Neural progenitor cell (in vitro differentiated cells): ENCODE measurements at regions not wholly inside any gene's neighbourhood (a gene's known extent, or its start where the extent isn't known, plus 50 kb on each side); places are given as distances from the start of the nearest gene placed in this dataset.

Source experiments
- DNase-seq: peaks from one replicate; pipeline ENCODE4 v3.0.0-alpha.2; 2016; ENCODE audit warnings: low spot score
- H2AFZ ChIP-seq: fragments of 200-600 bp; sonication (generic); replicated peaks from 2 replicates; pipeline ENCODE4 v1.6.1; 2016; ENCODE audit warnings: antibody characterized with exemption
- H3F3A ChIP-seq: fragments of 200-600 bp; sonication (generic); 2 replicates; pipeline ENCODE4 v1.6.1; 2016; ENCODE audit warnings: antibody characterized with exemption, low read depth
- H3K27ac ChIP-seq: fragments of 200-600 bp; sonication (generic); 2 replicates; pipeline ENCODE4 v1.5.1; 2016; ENCODE audit warnings: mild to moderate bottlenecking
- H3K27me3 ChIP-seq: fragments of 200-600 bp; sonication (generic); 2 replicates; pipeline ENCODE4 v1.6.1; 2016; ENCODE audit warnings: mild to moderate bottlenecking, moderate library complexity
- H3K36me3 ChIP-seq: fragments of 200-600 bp; sonication (generic); 2 replicates; pipeline ENCODE4 v1.5.1; 2016
- H3K4me1 ChIP-seq: fragments of 200-600 bp; sonication (generic); 2 replicates; pipeline ENCODE4 v1.6.1; 2016; ENCODE audit warnings: mixed run types
- H3K4me2 ChIP-seq: fragments of 200-600 bp; sonication (generic); 2 replicates; pipeline ENCODE4 v1.6.1; 2016
- H3K4me3 ChIP-seq: fragments of 200-600 bp; sonication (generic); 2 replicates; pipeline ENCODE4 v1.5.1; 2016
- H3K79me2 ChIP-seq: fragments of 200-600 bp; sonication (generic); 2 replicates; pipeline ENCODE4 v1.6.1; 2016; ENCODE audit warnings: low read depth
- H3K9ac ChIP-seq: fragments of 200-600 bp; sonication (generic); 2 replicates; pipeline ENCODE4 v1.6.1; 2016
- H3K9me3 ChIP-seq: fragments of 200-600 bp; sonication (generic); 2 replicates; pipeline ENCODE4 v1.5.1; 2016; ENCODE audit warnings: low read depth
- H4K20me1 ChIP-seq: fragments of 200-600 bp; sonication (generic); 2 replicates; pipeline ENCODE4 v1.6.1; 2016; ENCODE audit warnings: low read depth
- H3K27ac Mint-ChIP-seq: 3 replicates; pipeline ENCODE4 v1.8.0; 2021; ENCODE audit warnings: mixed read lengths
- H3K27me3 Mint-ChIP-seq: 2 replicates; pipeline ENCODE4 v1.8.0; 2022; ENCODE audit warnings: low read depth, mild to moderate bottlenecking, inconsistent platforms, moderate library complexity, mixed read lengths; ENCODE audit not compliant: insufficient read depth
- H3K36me3 Mint-ChIP-seq: 3 replicates; pipeline ENCODE4 v1.8.0; 2021; ENCODE audit warnings: mixed read lengths
- H3K4me1 Mint-ChIP-seq: 3 replicates; pipeline ENCODE4 v1.8.0; 2021; ENCODE audit warnings: mixed read lengths
- H3K4me3 Mint-ChIP-seq: 3 replicates; pipeline ENCODE4 v1.8.0; 2021; ENCODE audit warnings: mild to moderate bottlenecking, moderate library complexity, mixed read lengths
- H3K9me3 Mint-ChIP-seq: 3 replicates; pipeline ENCODE4 v1.8.0; 2020; ENCODE audit warnings: mixed read lengths
- EZH2 ChIP-seq: fragments of 200-600 bp; sonication (generic); IDR thresholded peaks from 2 replicates; pipeline ENCODE4 v1.6.1; 2017; ENCODE audit warnings: antibody characterized with exemption, mild to moderate bottlenecking, moderate library complexity
- EZH2phosphoT487 ChIP-seq: fragments of 200-600 bp; sonication (generic); IDR thresholded peaks from 2 replicates; pipeline ENCODE4 v1.6.1; 2017; ENCODE audit warnings: antibody characterized with exemption
- TF ChIP-seq, protein P1 (sequence below): fragments of 200-600 bp; sonication (generic); IDR thresholded peaks from 2 replicates; pipeline ENCODE4 v1.5.1; 2017; ENCODE audit warnings: antibody characterized with exemption, mild to moderate bottlenecking

DNA sequence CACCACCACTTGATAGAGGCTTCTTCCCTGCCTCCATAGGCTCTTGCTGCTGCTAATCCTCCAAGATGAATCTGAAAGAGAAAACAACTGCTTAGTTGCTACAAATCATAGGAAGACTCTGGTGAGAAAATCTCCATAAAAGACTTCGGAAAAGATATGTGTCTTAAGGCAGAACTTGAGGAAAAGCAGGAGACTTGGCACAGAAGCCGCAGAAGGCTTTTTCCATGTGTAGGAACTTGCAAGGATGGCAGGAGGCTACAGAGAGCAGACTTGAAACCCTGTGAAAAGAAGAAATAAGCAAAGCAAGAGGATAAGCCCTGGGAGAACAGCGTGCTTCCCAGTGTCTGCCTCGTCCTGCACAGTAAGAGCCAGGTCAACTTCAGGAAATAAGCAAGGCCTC, 128.2 kb upstream of the NDUFV2 start:
- Histone ChIP-seq H4K20me1 (no peaks in the 10 kb centered on the region), H2AFZ (no peak overlapping the region), H3K4me3 (no peak overlapping the region), H3K9me3 (no peaks in the 10 kb centered on the region), H3K4me2 (no peak overlapping the region), H3K9ac (no peak overlapping the region), H3K79me2 (no peaks in the 10 kb centered on the region), H3F3A (peaks cover 6% of the 10 kb centered on the region), H3K27ac (no peak overlapping the region), H3K4me1 (peaks cover 10% of the 10 kb centered on the region), H3K36me3 (no peaks in the 10 kb centered on the region), H3K27me3 (no peaks in the 10 kb centered on the region)
- no peaks in the 10 kb centered on the region for H3K4me1 Mint-ChIP-seq
- no peak overlapping the region for H3K27ac Mint-ChIP-seq
- H3K9me3 Mint-ChIP-seq, result peaks cover 25% of the 10 kb centered on the region
- H3K27me3 Mint-ChIP-seq, result peaks cover 6% of the 10 kb centered on the region
- TF ChIP-seq EZH2 (no peak), EZH2phosphoT487 (no peak)
- TF ChIP-seq, protein P1, sequence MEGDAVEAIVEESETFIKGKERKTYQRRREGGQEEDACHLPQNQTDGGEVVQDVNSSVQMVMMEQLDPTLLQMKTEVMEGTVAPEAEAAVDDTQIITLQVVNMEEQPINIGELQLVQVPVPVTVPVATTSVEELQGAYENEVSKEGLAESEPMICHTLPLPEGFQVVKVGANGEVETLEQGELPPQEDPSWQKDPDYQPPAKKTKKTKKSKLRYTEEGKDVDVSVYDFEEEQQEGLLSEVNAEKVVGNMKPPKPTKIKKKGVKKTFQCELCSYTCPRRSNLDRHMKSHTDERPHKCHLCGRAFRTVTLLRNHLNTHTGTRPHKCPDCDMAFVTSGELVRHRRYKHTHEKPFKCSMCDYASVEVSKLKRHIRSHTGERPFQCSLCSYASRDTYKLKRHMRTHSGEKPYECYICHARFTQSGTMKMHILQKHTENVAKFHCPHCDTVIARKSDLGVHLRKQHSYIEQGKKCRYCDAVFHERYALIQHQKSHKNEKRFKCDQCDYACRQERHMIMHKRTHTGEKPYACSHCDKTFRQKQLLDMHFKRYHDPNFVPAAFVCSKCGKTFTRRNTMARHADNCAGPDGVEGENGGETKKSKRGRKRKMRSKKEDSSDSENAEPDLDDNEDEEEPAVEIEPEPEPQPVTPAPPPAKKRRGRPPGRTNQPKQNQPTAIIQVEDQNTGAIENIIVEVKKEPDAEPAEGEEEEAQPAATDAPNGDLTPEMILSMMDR, result no peak
- H3K36me3 Mint-ChIP-seq, result peaks cover 6% of the 10 kb centered on the region
- DNase-seq, result no peak
- no peak overlapping the region for H3K4me3 Mint-ChIP-seq

DNA sequence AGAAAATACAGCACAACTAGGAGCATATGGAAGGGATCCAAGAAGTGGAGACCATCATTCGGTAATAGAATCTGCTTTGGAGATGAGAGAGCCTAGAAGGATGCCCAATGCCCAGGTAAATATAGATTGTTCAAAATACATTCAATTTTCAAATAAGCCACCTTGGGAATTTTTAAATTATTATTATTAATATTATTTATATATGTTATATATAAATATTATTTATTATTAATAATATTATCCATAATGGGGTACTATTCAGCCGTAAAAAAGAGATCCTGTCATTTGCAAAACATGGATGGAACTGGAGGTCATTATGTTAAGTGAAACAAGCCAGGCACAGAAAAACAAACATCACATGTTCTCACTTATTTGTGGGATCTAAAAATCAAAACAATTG, 127.8 kb upstream of the NDUFV2 start:
- peaks cover 15% of the 10 kb centered on the region for H3K4me1 ChIP-seq
- no peak overlapping the region for H3K4me3 ChIP-seq
- peaks cover 4% of the 10 kb centered on the region for H3K36me3 Mint-ChIP-seq
- no peak overlapping the region for H3K27ac ChIP-seq
- H3K9ac ChIP-seq, result no peak overlapping the region
- H3K4me2 ChIP-seq, result no peak overlapping the region
- H3K27me3 Mint-ChIP-seq, result peaks cover 5% of the 10 kb centered on the region
- H3K27me3 ChIP-seq, result no peaks in the 10 kb centered on the region
- H3F3A ChIP-seq, result peaks cover 10% of the 10 kb centered on the region
- H3K9me3 ChIP-seq, result no peaks in the 10 kb centered on the region
- H2AFZ ChIP-seq, result no peak overlapping the region
- H3K36me3 ChIP-seq, result no peaks in the 10 kb centered on the region
- no peaks in the 10 kb centered on the region for H4K20me1 ChIP-seq
- peaks cover 24% of the 10 kb centered on the region for H3K9me3 Mint-ChIP-seq
- no peak overlapping the region for H3K27ac Mint-ChIP-seq
- no peak for DNase-seq
- TF ChIP-seq, protein P1, result no peak
- TF ChIP-seq EZH2, result no peak
- TF ChIP-seq EZH2phosphoT487, result no peak
- no peaks in the 10 kb centered on the region for H3K79me2 ChIP-seq
- no peak overlapping the region for H3K4me3 Mint-ChIP-seq
- H3K4me1 Mint-ChIP-seq, result peaks cover 1% of the 10 kb centered on the region

DNA sequence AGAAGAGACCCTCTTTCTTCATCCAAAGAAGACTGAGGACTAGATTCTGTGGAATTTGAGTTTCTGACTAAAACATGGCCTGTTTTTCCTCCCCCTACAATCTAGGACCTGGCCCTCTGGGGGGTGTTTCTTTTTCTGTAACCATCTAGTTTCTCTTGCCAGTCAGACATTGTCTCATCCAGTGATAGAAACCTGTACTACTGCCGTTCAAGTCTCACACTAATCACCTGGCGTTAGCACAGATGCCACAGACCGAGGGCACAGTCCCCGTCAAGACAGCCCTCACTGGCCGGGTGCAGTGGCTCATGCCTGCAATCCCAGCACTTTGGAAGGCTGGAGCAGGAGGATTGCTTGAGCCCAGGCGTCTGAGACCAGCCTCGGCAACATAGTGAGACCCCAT, 126.9 kb upstream of the NDUFV2 start:
- Histone ChIP-seq H3K79me2 (no peaks in the 10 kb centered on the region), H3K36me3 (no peaks in the 10 kb centered on the region), H3K27ac (no peak overlapping the region), H3F3A (peaks cover 19% of the 10 kb centered on the region), H4K20me1 (peaks cover 5% of the 10 kb centered on the region), H3K4me2 (no peak overlapping the region), H3K9me3 (no peaks in the 10 kb centered on the region), H3K4me3 (no peak overlapping the region), H3K4me1 (peaks cover 20% of the 10 kb centered on the region), H3K9ac (no peak overlapping the region), H2AFZ (no peak overlapping the region), H3K27me3 (no peaks in the 10 kb centered on the region)
- H3K9me3 Mint-ChIP-seq, result peaks cover 20% of the 10 kb centered on the region
- H3K4me3 Mint-ChIP-seq, result no peak overlapping the region
- DNase-seq, result no peak
- H3K4me1 Mint-ChIP-seq, result peaks cover 10% of the 10 kb centered on the region
- TF ChIP-seq EZH2phosphoT487 (no peak), EZH2 (no peak)
- TF ChIP-seq, protein P1, result no peak
- peaks cover 10% of the 10 kb centered on the region for H3K27me3 Mint-ChIP-seq
- H3K27ac Mint-ChIP-seq, result no peak overlapping the region
- H3K36me3 Mint-ChIP-seq, result no peaks in the 10 kb centered on the region

DNA sequence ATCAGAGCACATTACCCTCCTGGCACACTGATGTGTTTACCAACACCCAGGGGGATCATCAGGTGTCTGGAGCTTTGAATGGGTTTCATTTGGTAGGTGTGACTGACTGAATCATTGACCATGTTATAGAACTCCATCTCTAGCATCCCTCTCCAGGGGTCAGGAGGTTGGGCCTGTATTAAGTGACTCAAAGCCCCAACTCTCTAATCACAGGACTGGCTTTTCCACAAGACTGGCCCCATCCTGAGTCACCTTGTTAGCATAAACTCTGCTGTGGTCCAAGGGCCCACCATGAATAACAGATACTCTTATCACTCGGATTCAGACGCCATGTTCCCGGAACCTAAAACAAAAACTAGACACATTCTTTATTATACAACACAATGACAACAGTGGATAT, 125.9 kb upstream of the NDUFV2 start:
- peaks cover 17% of the 10 kb centered on the region for H3K4me1 Mint-ChIP-seq
- Histone ChIP-seq H3K27me3 (no peaks in the 10 kb centered on the region), H3K9ac (no peak overlapping the region), H3K4me3 (no peak overlapping the region), H2AFZ (no peak overlapping the region), H3K4me2 (no peak overlapping the region), H3K4me1 (peaks cover 29% of the 10 kb centered on the region), H3F3A (peaks cover 27% of the 10 kb centered on the region), H3K36me3 (no peaks in the 10 kb centered on the region), H3K79me2 (no peaks in the 10 kb centered on the region), H4K20me1 (peaks cover 11% of the 10 kb centered on the region), H3K27ac (no peak overlapping the region), H3K9me3 (no peaks in the 10 kb centered on the region)
- TF ChIP-seq, protein P1, result no peak
- no peak for TF ChIP-seq EZH2phosphoT487
- no peak for TF ChIP-seq EZH2
- peaks cover 12% of the 10 kb centered on the region for H3K27me3 Mint-ChIP-seq
- H3K27ac Mint-ChIP-seq, result no peak overlapping the region
- DNase-seq, result no peak
- no peak overlapping the region for H3K4me3 Mint-ChIP-seq
- H3K9me3 Mint-ChIP-seq, result peaks cover 17% of the 10 kb centered on the region
- no peaks in the 10 kb centered on the region for H3K36me3 Mint-ChIP-seq
